ENCODE measurements at regions not wholly inside any gene's neighbourhood (a gene's known extent, or its start where the extent isn't known, plus 50 kb on each side); places are given as distances from the start of the nearest gene placed in this dataset.

DNA sequence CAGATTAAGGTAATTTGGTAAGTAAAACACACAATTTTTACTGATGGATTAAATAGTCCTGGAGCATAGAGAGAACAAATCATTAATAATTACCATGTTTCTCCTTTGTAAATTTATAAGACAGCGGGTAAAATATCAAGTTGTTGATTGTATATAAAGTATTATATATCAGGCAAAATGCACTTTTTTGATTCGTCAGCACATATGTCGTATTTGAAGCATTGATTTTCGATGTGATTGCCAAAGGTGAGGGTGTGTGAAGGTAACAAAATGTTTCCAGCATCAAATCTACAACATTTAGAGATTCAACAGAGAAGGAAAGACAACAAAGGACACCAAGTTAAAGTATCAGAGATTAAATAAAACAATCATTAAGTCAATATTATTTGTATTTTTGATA lies 1437.8 kb upstream of the ADGRL3 start:
- Histone ChIP-seq H3K27me3 (replicated peaks in 1 of 4; ENCODE audit: control insufficient read depth in 3 of 4, extremely low read depth in 1 of 4, insufficient read depth in 3 of 4, low read length in 3 of 4) (no peaks in the 10 kb centered on the region), H2BK12ac (ENCODE audit: low read depth, low read length) (no peak overlapping the region), H3K23ac (ENCODE audit: insufficient read length) (no peak overlapping the region), H3K23me2 (ENCODE audit: low read depth, low read length) (no peaks in the 10 kb centered on the region), H2BK20ac (ENCODE audit: low read length) (no peak overlapping the region), H4K91ac (replicated peaks; ENCODE audit: insufficient read length, low read length) (no peak overlapping the region), H3K4me2 (ENCODE audit: insufficient read depth in 1 of 2, low read depth in 2 of 2, low read length in 2 of 2) (no peak overlapping the region), H2BK120ac (replicated peaks; ENCODE audit: low read depth, low read length) (no peak overlapping the region), H3K27ac (ENCODE audit: low read depth, low read length) (no peak overlapping the region), H4K5ac (ENCODE audit: insufficient read length, low read depth, low read length) (no peak overlapping the region), H3K79me2 (ENCODE audit: control insufficient read depth in 1 of 2, insufficient read depth in 2 of 2, low read length in 2 of 2) (no peaks in the 10 kb centered on the region), H3K9me3 (ENCODE audit: insufficient read depth in 2 of 2, low read depth in 1 of 2, low read length in 1 of 2) (no peaks in the 10 kb centered on the region), H4K8ac (ENCODE audit: extremely low read depth, insufficient read depth, low read length) (no peak overlapping the region), H4K20me1 (replicated peaks in 1 of 2; ENCODE audit: control insufficient read depth in 1 of 2, insufficient read depth in 2 of 2, low read length in 2 of 2) (no peaks in the 10 kb centered on the region), H3K36me3 (ENCODE audit: control insufficient read depth in 2 of 4, insufficient read depth in 4 of 4, low read length in 3 of 4) (no peaks in the 10 kb centered on the region), H2AK5ac (ENCODE audit: low read depth, low read length) (no peak overlapping the region), H3K4ac (replicated peaks; ENCODE audit: insufficient read length, low read depth, low read length) (no peak overlapping the region), H2AFZ (ENCODE audit: low read length) (no peak overlapping the region), H3K9ac (replicated peaks in 1 of 4; ENCODE audit: extremely low read depth in 1 of 4, low read depth in 3 of 4, low read length in 3 of 4) (no peak overlapping the region), H3K18ac (ENCODE audit: extremely low read depth, low read length) (no peak overlapping the region), H3K4me3 (ENCODE audit: extremely low read depth in 1 of 4, insufficient read depth in 2 of 4, low read depth in 3 of 4, low read length in 4 of 4) (no peak overlapping the region), H2BK5ac (ENCODE audit: low read depth, low read length) (no peak overlapping the region), H3K4me1 (replicated peaks in 1 of 4; ENCODE audit: control insufficient read depth in 3 of 4, insufficient read depth in 4 of 4, low read length in 3 of 4) (no peaks in the 10 kb centered on the region), H3K56ac (replicated peaks; ENCODE audit: insufficient read length, low read depth, low read length) (no peak overlapping the region), H3K14ac (ENCODE audit: insufficient read length) (no peak overlapping the region), H2BK15ac (ENCODE audit: low read length) (no peak overlapping the region), H3K79me1 (ENCODE audit: low read depth, low read length) (no peaks in the 10 kb centered on the region)
- FAIRE-seq (no peak), DNase-seq (ENCODE audit: low read depth in 1 of 2, low spot score in 2 of 2) (no peak)
- CTCF ChIA-PET (ENCODE audit: partially characterized antibody): no interaction called here
- no peak for TF ChIP-seq POLR2AphosphoS5 (IDR thresholded peaks at IDR 0.05; ENCODE audit: low read depth, low read length)
- TF ChIP-seq, protein P1, sequence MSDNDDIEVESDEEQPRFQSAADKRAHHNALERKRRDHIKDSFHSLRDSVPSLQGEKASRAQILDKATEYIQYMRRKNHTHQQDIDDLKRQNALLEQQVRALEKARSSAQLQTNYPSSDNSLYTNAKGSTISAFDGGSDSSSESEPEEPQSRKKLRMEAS (IDR thresholded peaks at IDR 0.05): no peak
- POLR2A ChIA-PET (ENCODE audit: partially characterized antibody): no interaction called here
- WGBS, 2 experiments (ENCODE audit: extremely low coverage in 1 of 2, insufficient coverage in 1 of 2, insufficient read length in 1 of 2, insufficient replicate concordance in 2 of 2, low coverage in 1 of 2, low lambda C conversion rate in 2 of 2, missing lambda C conversion rate in 1 of 2): 95% methylated on average over 4 of the region's 4 CpGs; no CpG with 5 or more reads in 1 of the 2 experiments
